HUES64 (cell line): ENCODE measurements at regions not wholly inside any gene's neighbourhood (a gene's known extent, or its start where the extent isn't known, plus 50 kb on each side); places are given as distances from the start of the nearest gene placed in this dataset.
"Not testable (repeated sequence)": the region's sequence is repeated elsewhere in the genome, so short reads cannot be mapped to it uniquely, and the experiment has no call there.

Experiments used
- H3K27ac ChIP-seq: 2 replicates; pipeline ENCODE4 v1.7.0; 2013; ENCODE audit warnings: low read depth, low read length, inconsistent platforms
- H3K27me3 ChIP-seq: 2 replicates; pipeline ENCODE4 v1.6.1; 2013; ENCODE audit warnings: mild to moderate bottlenecking, low read length; ENCODE audit not compliant: insufficient read depth
- H3K36me3 ChIP-seq: 2 replicates; pipeline ENCODE4 v1.6.1; 2013; ENCODE audit warnings: mild to moderate bottlenecking, low read length; ENCODE audit not compliant: insufficient read depth
- H3K4me1 ChIP-seq: 2 replicates; pipeline ENCODE4 v1.6.1; 2013; ENCODE audit warnings: mild to moderate bottlenecking, low read length, moderate library complexity; ENCODE audit not compliant: insufficient read depth
- H3K4me3 ChIP-seq: 2 replicates; pipeline ENCODE4 v1.5.1; 2013; ENCODE audit warnings: mild to moderate bottlenecking, low read length, moderate library complexity
- H3K9ac ChIP-seq: 2 replicates; pipeline ENCODE4 v1.6.1; 2013; ENCODE audit warnings: mild to moderate bottlenecking, low read depth, low read length
- H3K9me3 ChIP-seq: 2 replicates; pipeline ENCODE4 v1.6.1; 2013; ENCODE audit warnings: low read depth, low read length; ENCODE audit not compliant: insufficient read depth
- WGBS: fragments of 150-250, 120-280 bp; methylation state at CpG from one replicate; pipeline ENCODE4 v1.1.7; 2013; ENCODE audit warnings: missing lambda C conversion rate; 5-methylcytosine and 5-hydroxymethylcytosine counted together

DNA sequence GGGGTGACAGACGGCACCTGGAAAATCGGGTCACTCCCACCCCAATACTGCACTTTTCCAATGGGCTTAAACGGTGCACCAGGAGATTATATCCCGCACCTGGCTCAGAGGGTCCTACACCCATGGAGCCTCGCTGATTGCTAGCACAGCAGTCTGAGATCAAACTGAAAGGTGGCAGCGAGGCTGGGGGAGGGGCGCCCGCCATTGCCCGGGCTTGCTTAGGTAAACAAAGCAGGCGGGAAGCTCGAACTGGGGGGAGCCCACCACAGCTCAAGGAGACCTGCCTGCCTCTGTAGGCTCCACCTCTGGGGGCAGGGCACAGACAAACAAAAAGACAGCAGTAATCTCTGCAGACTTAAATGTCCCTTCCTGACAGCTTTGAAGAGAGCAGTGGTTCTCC lies 208.1 kb downstream of the SLC38A4 start:
- H3K9me3 ChIP-seq = peaks cover 25% of the 10 kb centered on the region
- not testable (repeated sequence) for H3K27me3 ChIP-seq, H3K4me1 ChIP-seq, H3K36me3 ChIP-seq, H3K9ac ChIP-seq, H3K4me3 ChIP-seq, H3K27ac ChIP-seq
- WGBS = 95% methylated on average over 11 of the region's 11 CpGs

DNA sequence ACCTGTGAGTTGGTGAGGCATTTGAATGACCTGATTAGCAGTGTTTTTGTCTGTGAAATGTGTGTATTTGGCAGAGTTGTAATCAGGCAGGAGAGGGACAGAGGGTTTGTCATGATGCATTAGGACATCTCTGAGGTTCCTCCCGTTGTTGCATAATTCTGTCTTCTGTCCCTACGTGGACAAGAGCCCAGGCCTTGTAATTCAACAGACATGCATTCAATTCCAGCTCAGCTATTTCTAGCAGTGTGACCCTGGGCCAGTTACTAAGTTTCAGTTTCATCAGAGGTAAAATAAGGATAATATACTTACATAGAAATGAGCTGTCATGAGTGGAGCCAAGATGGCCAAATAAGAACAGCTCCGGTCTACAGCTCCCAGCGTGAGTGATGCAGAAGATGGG lies 208.6 kb downstream of the SLC38A4 start:
- 95% methylated on average over 4 of the region's 4 CpGs for WGBS
- no peak overlapping the region for H3K4me3 ChIP-seq
- H3K27me3 ChIP-seq = no peaks in the 10 kb centered on the region

GRCh38 chr12:46610754-46611153 lies 215.0 kb downstream of the SLC38A4 start:
- 92% methylated on average over 3 of the region's 3 CpGs for WGBS

More for the DNA sequence above, 208.6 kb downstream of the SLC38A4 start:
- H3K4me1 ChIP-seq = no peaks in the 10 kb centered on the region
- H3K36me3 ChIP-seq = no peaks in the 10 kb centered on the region
- no peak overlapping the region for H3K27ac ChIP-seq
- H3K9me3 ChIP-seq = peaks cover 25% of the 10 kb centered on the region
- H3K9ac ChIP-seq = no peak overlapping the region

GRCh38 chr12:46609674-46610073 lies 216.1 kb downstream of the SLC38A4 start:
- no peak overlapping the region for H3K9ac ChIP-seq
- H3K27ac ChIP-seq = no peak overlapping the region
- 100% methylated on average over 1 of the region's 2 CpGs for WGBS
- H3K4me3 ChIP-seq = no peak overlapping the region
- H3K27me3 ChIP-seq = no peaks in the 10 kb centered on the region
- H3K36me3 ChIP-seq = no peaks in the 10 kb centered on the region
- H3K9me3 ChIP-seq = 0 out of 2 replicates have a peak, but pooled peaks cover 1% of the 10 kb centered on the region
- no peaks in the 10 kb centered on the region for H3K4me1 ChIP-seq

More at GRCh38 chr12:46610754-46611153, 215.0 kb downstream of the SLC38A4 start:
- no peaks in the 10 kb centered on the region for H3K36me3 ChIP-seq
- no peak overlapping the region for H3K9ac ChIP-seq
- no peaks in the 10 kb centered on the region for H3K27me3 ChIP-seq
- H3K27ac ChIP-seq = no peak overlapping the region
- H3K4me1 ChIP-seq = no peaks in the 10 kb centered on the region
- no peak overlapping the region for H3K4me3 ChIP-seq
- H3K9me3 ChIP-seq = peaks cover 12% of the 10 kb centered on the region

DNA sequence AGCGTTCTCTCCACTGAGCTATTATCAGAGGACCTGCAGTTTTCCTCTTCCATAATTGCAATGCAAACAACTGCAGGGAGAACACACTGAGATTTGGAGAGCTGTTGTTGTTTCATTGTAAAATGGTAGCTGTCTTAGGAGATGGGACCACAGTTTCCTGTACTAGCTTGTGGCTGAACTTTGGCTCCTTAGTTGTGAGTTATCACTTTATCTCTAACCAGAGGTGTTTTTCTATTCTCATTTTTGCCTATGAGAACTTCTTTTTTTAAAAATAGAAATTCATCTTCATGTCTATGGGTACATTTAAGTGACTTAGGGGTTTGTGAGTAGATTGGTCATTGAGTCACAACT lies 216.5 kb downstream of the SLC38A4 start:
- H3K27ac ChIP-seq = no peak overlapping the region
- no peak overlapping the region for H3K4me3 ChIP-seq
- H3K9ac ChIP-seq = no peak overlapping the region
- no peaks in the 10 kb centered on the region for H3K36me3 ChIP-seq
- no peaks in the 10 kb centered on the region for H3K27me3 ChIP-seq
- no peaks in the 10 kb centered on the region for H3K9me3 ChIP-seq
- 80% methylated on average over 1 of the region's 1 CpG for WGBS
- H3K4me1 ChIP-seq = no peaks in the 10 kb centered on the region

- no peaks in the 10 kb centered on the region for H3K36me3 ChIP-seq
- H3K27ac ChIP-seq = no peak overlapping the region
- 100% methylated on average over 1 of the region's 1 CpG for WGBS
- no peak overlapping the region for H3K9ac ChIP-seq
- H3K9me3 ChIP-seq = no peaks in the 10 kb centered on the region
- no peaks in the 10 kb centered on the region for H3K27me3 ChIP-seq
- no peaks in the 10 kb centered on the region for H3K4me1 ChIP-seq
- H3K4me3 ChIP-seq = no peak overlapping the region
Measured at GRCh38 chr12:46608431-46609272, 217.1 kb downstream of the SLC38A4 start.

GRCh38 chr12:46604684-46605083 lies 221.1 kb downstream of the SLC38A4 start:
- Histone ChIP-seq H3K4me1 (no peaks in the 10 kb centered on the region), H3K4me3 (no peak overlapping the region), H3K36me3 (no peaks in the 10 kb centered on the region), H3K27ac (no peak overlapping the region), H3K9ac (no peak overlapping the region), H3K27me3 (no peaks in the 10 kb centered on the region), H3K9me3 (no peaks in the 10 kb centered on the region)
- WGBS = 93% methylated on average over 4 of the region's 4 CpGs

- Histone ChIP-seq H3K36me3 (no peaks in the 10 kb centered on the region), H3K4me3 (no peak overlapping the region), H3K27me3 (no peaks in the 10 kb centered on the region), H3K4me1 (no peaks in the 10 kb centered on the region), H3K27ac (no peak overlapping the region), H3K9ac (no peak overlapping the region), H3K9me3 (no peaks in the 10 kb centered on the region)
- 94% methylated on average over 3 of the region's 3 CpGs for WGBS
Measured at GRCh38 chr12:46603776-46604456, 221.9 kb downstream of the SLC38A4 start.

- no peaks in the 10 kb centered on the region for H3K4me1 ChIP-seq
- no peak overlapping the region for H3K4me3 ChIP-seq
- no peak overlapping the region for H3K27ac ChIP-seq
- WGBS = no CpG with 5 or more reads among the region's 1 CpG
- H3K9ac ChIP-seq = no peak overlapping the region
- no peaks in the 10 kb centered on the region for H3K27me3 ChIP-seq
- H3K36me3 ChIP-seq = no peaks in the 10 kb centered on the region
- no peaks in the 10 kb centered on the region for H3K9me3 ChIP-seq
Measured at GRCh38 chr12:46602474-46602873, 223.3 kb downstream of the SLC38A4 start.

- Histone ChIP-seq H3K36me3 (no peaks in the 10 kb centered on the region), H3K27ac (no peak overlapping the region), H3K9me3 (no peaks in the 10 kb centered on the region), H3K4me3 (no peak overlapping the region), H3K4me1 (no peaks in the 10 kb centered on the region), H3K27me3 (no peaks in the 10 kb centered on the region), H3K9ac (no peak overlapping the region)
- WGBS = 85% methylated on average over 5 of the region's 5 CpGs
Measured at GRCh38 chr12:46590991-46591703, 218.6 kb upstream of the SLC38A2 start.
